ENCODE measurements at regions not wholly inside any gene's neighbourhood (a gene's known extent, or its start where the extent isn't known, plus 50 kb on each side); places are given as distances from the start of the nearest gene placed in this dataset.
"Not testable (repeated sequence)": the region's sequence is repeated elsewhere in the genome, so short reads cannot be mapped to it uniquely, and the experiment has no call there.

DNA sequence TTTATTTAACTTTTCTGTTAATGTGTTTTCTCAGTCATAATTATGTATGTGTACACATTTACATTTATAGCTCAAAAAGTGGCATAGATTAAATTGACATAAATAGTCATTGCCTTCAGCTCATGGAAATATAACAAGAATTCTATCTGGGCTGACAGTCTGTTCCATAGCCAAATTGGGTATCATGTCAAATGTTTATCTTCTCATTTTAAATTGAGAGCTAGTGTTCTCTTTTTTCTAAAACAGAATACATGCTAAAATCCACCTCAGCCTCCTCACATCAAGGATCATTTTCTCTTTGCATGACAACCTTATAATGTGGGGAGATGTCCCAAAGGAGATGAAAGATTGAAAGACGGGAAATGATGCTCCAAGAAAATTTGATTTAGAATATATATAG, 144.1 kb upstream of the BCHE start (continued):
- TF ChIP-seq, protein P1, sequence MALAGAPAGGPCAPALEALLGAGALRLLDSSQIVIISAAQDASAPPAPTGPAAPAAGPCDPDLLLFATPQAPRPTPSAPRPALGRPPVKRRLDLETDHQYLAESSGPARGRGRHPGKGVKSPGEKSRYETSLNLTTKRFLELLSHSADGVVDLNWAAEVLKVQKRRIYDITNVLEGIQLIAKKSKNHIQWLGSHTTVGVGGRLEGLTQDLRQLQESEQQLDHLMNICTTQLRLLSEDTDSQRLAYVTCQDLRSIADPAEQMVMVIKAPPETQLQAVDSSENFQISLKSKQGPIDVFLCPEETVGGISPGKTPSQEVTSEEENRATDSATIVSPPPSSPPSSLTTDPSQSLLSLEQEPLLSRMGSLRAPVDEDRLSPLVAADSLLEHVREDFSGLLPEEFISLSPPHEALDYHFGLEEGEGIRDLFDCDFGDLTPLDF (CRISPR knock-in tag; IDR thresholded peaks at IDR 0.05) = no peak
- no peak for TF ChIP-seq ZNF253 (CRISPR knock-in tag; IDR thresholded peaks at IDR 0.05; ENCODE audit: borderline replicate concordance)

DNA sequence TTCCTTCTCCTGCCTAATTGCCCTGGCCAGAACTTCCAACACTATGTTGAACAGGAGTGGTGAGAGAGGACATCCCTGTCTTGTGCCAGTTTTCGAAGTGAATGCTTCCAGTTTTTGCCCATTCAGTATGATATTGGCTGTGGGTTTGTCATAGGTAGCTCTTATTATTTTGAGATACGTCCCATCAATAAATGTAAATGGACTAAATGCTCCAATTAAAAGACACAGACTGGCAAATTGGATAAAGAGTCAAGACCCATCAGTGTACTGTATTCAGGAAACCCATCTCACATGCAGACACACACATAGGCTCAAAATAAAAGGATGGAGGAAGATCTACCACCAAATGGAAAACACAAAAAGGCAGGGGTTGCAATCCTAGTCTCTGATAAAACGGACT, 123.6 kb upstream of the BCHE start:
- H3K79me2 ChIP-seq (ENCODE audit: insufficient read depth, low read length); DNase-seq (ENCODE audit: low spot score); ATAC-seq; H3K4me3 ChIP-seq (replicated peaks in 1 of 3; ENCODE audit: insufficient read depth in 1 of 3, low read depth in 2 of 3, low read length in 3 of 3); BruUV-seq (replicated peaks); CTCF ChIA-PET (ENCODE audit: low intra/inter-chr PET ratio, low total read pairs); H4K20me1 ChIP-seq (ENCODE audit: insufficient read depth, low read length); H3K27me3 ChIP-seq (ENCODE audit: control insufficient read depth in 1 of 2, insufficient read depth in 2 of 2, low read length in 2 of 2); POLR2A ChIA-PET; intact Hi-C loops (cut with micrococcal nuclease; ENCODE audit: unreplicated experiment); FAIRE-seq; in situ Hi-C loops (cut with HindIII; ENCODE audit: extremely low pct_ligation_motif_present, low pct_unique_long_range_greater_than_20kb); H3K9ac ChIP-seq (ENCODE audit: insufficient read depth, low read depth, low read length); H3K4me2 ChIP-seq (ENCODE audit: low read depth, low read length); H3K36me3 ChIP-seq (replicated peaks in 1 of 2; ENCODE audit: control insufficient read depth in 1 of 2, insufficient read depth in 2 of 2, low read length in 2 of 2); H3K27ac ChIP-seq (ENCODE audit: extremely low read length, insufficient read depth, low read length); H3K9me3 ChIP-seq (ENCODE audit: low read length); H2AFZ ChIP-seq (ENCODE audit: low read length); H3K4me1 ChIP-seq (ENCODE audit: insufficient read depth, low read length): not testable (repeated sequence)
- 52% methylated on average over 3 of the region's 3 CpGs for WGBS (ENCODE audit: low lambda C conversion rate)

DNA sequence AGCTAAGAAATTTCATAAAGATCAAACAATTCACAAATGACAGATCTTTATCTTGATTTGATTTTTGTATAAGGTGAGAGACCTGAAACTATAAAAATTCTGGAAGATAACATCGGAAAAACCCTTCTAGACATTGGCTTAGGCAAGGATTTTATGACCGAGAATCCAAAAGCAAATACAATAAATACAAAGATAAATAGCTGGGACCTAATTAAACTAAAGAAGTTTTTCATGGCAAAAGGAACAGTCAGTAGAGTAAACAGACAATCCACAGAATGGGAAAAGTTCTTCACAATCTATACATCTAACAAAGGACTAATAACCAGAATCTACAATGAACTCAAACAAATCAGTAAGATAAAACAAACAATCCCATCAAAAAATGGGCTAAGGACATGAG, 116.9 kb upstream of the BCHE start:
- POLR2A ChIA-PET = no interaction called here
- no peak overlapping the region for H3K4me2 ChIP-seq (ENCODE audit: low read depth, low read length)
- no peak overlapping the region for H3K4me3 ChIP-seq (replicated peaks in 1 of 3; ENCODE audit: insufficient read depth in 1 of 3, low read depth in 2 of 3, low read length in 3 of 3)
- H4K20me1 ChIP-seq (ENCODE audit: insufficient read depth, low read length) = no peaks in the 10 kb centered on the region
- in situ Hi-C loops (cut with HindIII; ENCODE audit: extremely low pct_ligation_motif_present, low pct_unique_long_range_greater_than_20kb) (no loop called here), intact Hi-C loops (cut with micrococcal nuclease; ENCODE audit: unreplicated experiment) (no loop called here)
- TF ChIP-seq ZNF510 (CRISPR knock-in tag; IDR thresholded peaks at IDR 0.05; ENCODE audit: low read depth) (no peak), ZC3H13 (CRISPR knock-in tag; IDR thresholded peaks at IDR 0.05) (no peak), ZNF816 (CRISPR knock-in tag; IDR thresholded peaks at IDR 0.05; ENCODE audit: borderline replicate concordance) (no peak), HDAC6 (IDR thresholded peaks at IDR 0.05; ENCODE audit: low read depth, low read length) (no peak), ZNF205 (CRISPR knock-in tag; IDR thresholded peaks at IDR 0.05) (no peak), HES4 (CRISPR knock-in tag; IDR thresholded peaks at IDR 0.05; ENCODE audit: borderline replicate concordance) (no peak), STAG1 (CRISPR knock-in tag; IDR thresholded peaks at IDR 0.05) (no peak), PHF5A (CRISPR knock-in tag; IDR thresholded peaks at IDR 0.05; ENCODE audit: low read depth, unreplicated experiment) (no peak), PAX8 (CRISPR knock-in tag; IDR thresholded peaks at IDR 0.05; ENCODE audit: borderline replicate concordance) (no peak)
- TF ChIP-seq, protein P2, sequence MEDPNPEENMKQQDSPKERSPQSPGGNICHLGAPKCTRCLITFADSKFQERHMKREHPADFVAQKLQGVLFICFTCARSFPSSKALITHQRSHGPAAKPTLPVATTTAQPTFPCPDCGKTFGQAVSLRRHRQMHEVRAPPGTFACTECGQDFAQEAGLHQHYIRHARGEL (CRISPR knock-in tag; IDR thresholded peaks at IDR 0.05) = no peak
- TF ChIP-seq, protein P3, sequence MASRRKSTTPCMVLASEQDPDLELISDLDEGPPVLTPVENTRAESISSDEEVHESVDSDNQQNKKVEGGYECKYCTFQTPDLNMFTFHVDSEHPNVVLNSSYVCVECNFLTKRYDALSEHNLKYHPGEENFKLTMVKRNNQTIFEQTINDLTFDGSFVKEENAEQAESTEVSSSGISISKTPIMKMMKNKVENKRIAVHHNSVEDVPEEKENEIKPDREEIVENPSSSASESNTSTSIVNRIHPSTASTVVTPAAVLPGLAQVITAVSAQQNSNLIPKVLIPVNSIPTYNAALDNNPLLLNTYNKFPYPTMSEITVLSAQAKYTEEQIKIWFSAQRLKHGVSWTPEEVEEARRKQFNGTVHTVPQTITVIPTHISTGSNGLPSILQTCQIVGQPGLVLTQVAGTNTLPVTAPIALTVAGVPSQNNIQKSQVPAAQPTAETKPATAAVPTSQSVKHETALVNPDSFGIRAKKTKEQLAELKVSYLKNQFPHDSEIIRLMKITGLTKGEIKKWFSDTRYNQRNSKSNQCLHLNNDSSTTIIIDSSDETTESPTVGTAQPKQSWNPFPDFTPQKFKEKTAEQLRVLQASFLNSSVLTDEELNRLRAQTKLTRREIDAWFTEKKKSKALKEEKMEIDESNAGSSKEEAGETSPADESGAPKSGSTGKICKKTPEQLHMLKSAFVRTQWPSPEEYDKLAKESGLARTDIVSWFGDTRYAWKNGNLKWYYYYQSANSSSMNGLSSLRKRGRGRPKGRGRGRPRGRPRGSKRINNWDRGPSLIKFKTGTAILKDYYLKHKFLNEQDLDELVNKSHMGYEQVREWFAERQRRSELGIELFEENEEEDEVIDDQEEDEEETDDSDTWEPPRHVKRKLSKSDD (CRISPR knock-in tag; IDR thresholded peaks at IDR 0.05; ENCODE audit: low read depth) = no peak
- H3K36me3 ChIP-seq (replicated peaks in 1 of 2; ENCODE audit: control insufficient read depth in 1 of 2, insufficient read depth in 2 of 2, low read length in 2 of 2) = no peaks in the 10 kb centered on the region
- H3K79me2 ChIP-seq (ENCODE audit: insufficient read depth, low read length) = no peaks in the 10 kb centered on the region
- FAIRE-seq (no peak), DNase-seq (ENCODE audit: low spot score) (no peak), ATAC-seq (no peak)
- WGBS (ENCODE audit: low lambda C conversion rate) = 66% methylated on average over 2 of the region's 2 CpGs
- no peaks in the 10 kb centered on the region for H3K27me3 ChIP-seq (ENCODE audit: control insufficient read depth in 1 of 2, insufficient read depth in 2 of 2, low read length in 2 of 2)
- H2AFZ ChIP-seq (ENCODE audit: low read length) = no peak overlapping the region
- H3K27ac ChIP-seq (ENCODE audit: extremely low read length, insufficient read depth, low read length) = no peak overlapping the region
- BruUV-seq (replicated peaks) = no TSS peak
- H3K4me1 ChIP-seq (ENCODE audit: insufficient read depth, low read length) = no peaks in the 10 kb centered on the region
- H3K9me3 ChIP-seq (ENCODE audit: low read length) = no peaks in the 10 kb centered on the region
- CTCF ChIA-PET (ENCODE audit: low intra/inter-chr PET ratio, low total read pairs) = no interaction called here
- H3K9ac ChIP-seq (ENCODE audit: insufficient read depth, low read depth, low read length) = no peak overlapping the region

Measured in HepG2 (cell line).